A549 (cell line): ENCODE measurements at regions not wholly inside any gene's neighbourhood (a gene's known extent, or its start where the extent isn't known, plus 50 kb on each side); places are given as distances from the start of the nearest gene placed in this dataset.

Experiments used
- ATAC-seq, 2 experiments: fragments of 200-7000 bp in 1 of 2; fragments of >200 bp in 1 of 2; cut with Nextera tagmentation in 1 of 2; cut with Tn5 transposase in 1 of 2; 3 replicates each; pipeline versions ENCODE4 v1.8.0 to v1.9.1; 2018 to 2020; ENCODE audit warnings: mild to moderate bottlenecking in 1 of 2, moderate library complexity in 1 of 2
- CTCF ChIA-PET: fragments of 300-600 bp; sonication (Branson Sonifier 250); formaldehyde crosslinking; extraction: SDS; loops from one replicate; lab custom pipeline; 2021; ENCODE audit warnings: antibody characterized with exemption, inconsistent platforms; lab: Yijun Ruan, JAX
- POLR2A ChIA-PET: fragments of 350-600 bp; formaldehyde crosslinking; extraction: SDS; loops from one replicate; lab custom pipeline; 2021; ENCODE audit warnings: antibody characterized with exemption, inconsistent platforms; lab: Yijun Ruan, JAX
- DNase-seq, 2 experiments: peaks; one replicate each; pipeline versions ENCODE4 v3.0.0 to v3.0.0-alpha.2; 2011 to 2016; ENCODE audit warnings: low read depth in 1 of 2, low spot score in 1 of 2
- FAIRE-seq: peaks from 2 replicates; lab custom pipeline; 2011; peaks lifted over from hg19 to GRCh38; lab: Jason Lieb, UNC
- H3K27ac ChIP-seq, 2 experiments: fragments of >200 bp; sonication (Bioruptor Twin); formaldehyde crosslinking; 3 replicates each; pipeline ENCODE4 v1.5.1; 2016 to 2017
- H3K4me1 ChIP-seq: fragments of >200 bp; sonication (Bioruptor Twin); formaldehyde crosslinking; 3 replicates; pipeline ENCODE4 v1.6.1; 2016
- H3K4me2 ChIP-seq: fragments of >200 bp; sonication (Bioruptor Twin); formaldehyde crosslinking; 3 replicates; pipeline ENCODE4 v1.6.1; 2016
- H3K4me3 ChIP-seq: fragments of >200 bp; sonication (Bioruptor Twin); formaldehyde crosslinking; 3 replicates; pipeline ENCODE4 v1.5.1; 2016
- H3K9me3 ChIP-seq: fragments of >200 bp; sonication (Bioruptor Twin); formaldehyde crosslinking; 3 replicates; pipeline ENCODE4 v1.6.1; 2016
- CHD2 ChIP-seq: fragments of 150-350 bp; IDR thresholded peaks from 2 replicates; pipeline ENCODE4 v1.6.1; 2014; ENCODE audit warnings: low read length; ENCODE audit not compliant: partially characterized antibody
- CHD4 ChIP-seq: fragments of 200-600 bp; sonication (generic); IDR thresholded peaks from 2 replicates; pipeline ENCODE4 v1.6.1; 2016; ENCODE audit warnings: antibody characterized with exemption, mild to moderate bottlenecking, borderline replicate concordance
- CTCF ChIP-seq: fragments of >200 bp; sonication (Bioruptor Twin); formaldehyde crosslinking; IDR thresholded peaks from 3 replicates; pipeline ENCODE4 v1.5.1; 2016
- EHF ChIP-seq: fragments of 250-450 bp; sonication (Bioruptor Pico); IDR thresholded peaks from 2 replicates; pipeline ENCODE4 v1.5.0; 2020; ENCODE audit warnings: mild to moderate bottlenecking
- FOSL2 ChIP-seq, 2 experiments: fragments of 450-650 bp in 1 of 2; fragments of >200 bp in 1 of 2; sonication (Bioruptor Twin) in 1 of 2; formaldehyde crosslinking; IDR thresholded peaks; 2 replicates each; pipeline versions ENCODE4 v1.5.0 to v1.6.1; 2016 to 2020; ENCODE audit warnings: mild to moderate bottlenecking in 1 of 2, moderate library complexity in 1 of 2
- FOXS1 ChIP-seq: fragments of 250-450 bp; sonication (Bioruptor Pico); IDR thresholded peaks from 2 replicates; pipeline ENCODE4 v1.5.0; 2020; ENCODE audit warnings: mild to moderate bottlenecking, moderate library complexity
- GATA3 ChIP-seq: IDR thresholded peaks from 2 replicates; pipeline ENCODE4 v1.6.1; 2012; ENCODE audit warnings: borderline replicate concordance
- HDAC2 ChIP-seq: fragments of 200-600 bp; sonication (generic); IDR thresholded peaks from 2 replicates; pipeline ENCODE4 v1.6.1; 2016
- HES2 ChIP-seq: fragments of >200 bp; sonication (Bioruptor Twin); formaldehyde crosslinking; IDR thresholded peaks from 2 replicates; pipeline ENCODE4 v1.6.1; 2016
- JUNB ChIP-seq: fragments of >200 bp; sonication (Bioruptor Twin); formaldehyde crosslinking; IDR thresholded peaks from 2 replicates; pipeline ENCODE4 v1.6.1; 2016
- KDM5A ChIP-seq: fragments of 200-600 bp; sonication (generic); IDR thresholded peaks from 2 replicates; pipeline ENCODE4 v1.6.1; 2016; ENCODE audit warnings: antibody characterized with exemption, mild to moderate bottlenecking
- NFE2L2 ChIP-seq: fragments of 150-350 bp; conservative IDR thresholded peaks from 2 replicates; pipeline ENCODE4 v1.6.1; 2014; ENCODE audit warnings: low read length
- NPAS2 ChIP-seq: fragments of 250-450 bp; sonication (Bioruptor Pico); IDR thresholded peaks from 2 replicates; pipeline ENCODE4 v1.8.0; 2022; ENCODE audit warnings: mild to moderate bottlenecking, moderate library complexity, borderline replicate concordance
- PBX3 ChIP-seq: IDR thresholded peaks from 2 replicates; pipeline ENCODE4 v1.6.1; 2012
- RAD21 ChIP-seq, 2 experiments: fragments of >200 bp in 1 of 2; sonication (Bioruptor Twin) in 1 of 2; formaldehyde crosslinking in 1 of 2; IDR thresholded peaks in 1 of 2; conservative IDR thresholded peaks in 1 of 2; 2 replicates in 1 of 2; 3 replicates in 1 of 2; pipeline ENCODE4 v1.6.1; 2012 to 2018; ENCODE audit warnings: inconsistent platforms in 1 of 2
- SMC3 ChIP-seq: fragments of >200 bp; sonication (Bioruptor Twin); formaldehyde crosslinking; IDR thresholded peaks from 3 replicates; pipeline ENCODE4 v1.6.1; 2018; ENCODE audit warnings: inconsistent platforms
- SREBF2 ChIP-seq: fragments of 450-650 bp; IDR thresholded peaks from 2 replicates; pipeline ENCODE4 v1.6.1; 2014; ENCODE audit warnings: mild to moderate bottlenecking, moderate library complexity
- USF2 ChIP-seq: fragments of 450-650 bp; IDR thresholded peaks from 2 replicates; pipeline ENCODE4 v1.6.1; 2014; ENCODE audit warnings: antibody characterized with exemption
- ZC3H11A ChIP-seq: fragments of 450-650 bp; IDR thresholded peaks from 2 replicates; pipeline ENCODE4 v1.6.1; 2014; ENCODE audit warnings: antibody characterized with exemption, mild to moderate bottlenecking
- WGBS: methylation state at CpG from one replicate; pipeline ENCODE4 v1.1.6; 2017; ENCODE audit errors: missing lambda C conversion rate; 5-methylcytosine and 5-hydroxymethylcytosine counted together

GRCh38 chrX:9378980-9379696, 85.7 kb upstream of the TBL1X start:
- POLR2A ChIA-PET, result no interaction called here
- WGBS, result 62% methylated on average over 7 of the region's 7 CpGs
- peaks cover 25% of the 10 kb centered on the region for H3K4me1 ChIP-seq
- H3K9me3 ChIP-seq, result no peaks in the 10 kb centered on the region; the same call in 2 of the 3 replicates
- H3K27ac ChIP-seq, result peak overlapping the region; percentile 36 to 77; a peak in 5 of 6 replicates
- CTCF ChIA-PET, result interaction anchor here (0.6 kb wide), 1 partner anchor 27 kb away, joined by 3 read pairs; no protein-coding TSS in a partner anchor
- ATAC-seq (peak in 1 of 2 experiments; percentile 32; a peak in 2 of 6 replicates), DNase-seq (peak in 1 of 2 experiments; percentile 7), FAIRE-seq (no peak)
- peak overlapping the region; percentile 75 for H3K4me2 ChIP-seq
- TF ChIP-seq RAD21 (conservative IDR thresholded peaks at IDR 0.05 in 1 of 2, IDR thresholded peaks at IDR 0.05 in 1 of 2) (no peak), CHD4 (no peak), PBX3 (no peak), HES2 (no peak), HDAC2 (no peak), EHF (CRISPR knock-in tag) (no peak), FOXS1 (CRISPR knock-in tag) (no peak), NPAS2 (CRISPR knock-in tag) (no peak), ZC3H11A (no peak), USF2 (no peak)
- no peak overlapping the region for H3K4me3 ChIP-seq

GRCh38 chrX:9379697-9380551, 84.9 kb upstream of the TBL1X start:
- peak overlapping the region; percentile 75 for H3K4me2 ChIP-seq
- CTCF ChIA-PET, result interaction anchor here (0.9 kb wide), 1 partner anchor 10 kb away, joined by 3 read pairs; no protein-coding TSS in a partner anchor

GRCh38 chrX:9383655-9384054, 81.2 kb upstream of the TBL1X start:
- no peak for DNase-seq
- FAIRE-seq, result no peak
- Histone ChIP-seq H3K4me2 (no peak overlapping the region), H3K4me1 (peaks cover 19% of the 10 kb centered on the region), H3K27ac (no peak overlapping the region), H3K4me3 (no peak overlapping the region), H3K9me3 (no peaks in the 10 kb centered on the region)
- no peak for ATAC-seq
- ChIA-PET POLR2A (no interaction called here), CTCF (no interaction called here)
- no peak for TF ChIP-seq SMC3
- no peak for TF ChIP-seq USF2
- TF ChIP-seq NFE2L2, result no peak
- TF ChIP-seq KDM5A, result no peak
- no peak for TF ChIP-seq CHD4
- no peak for TF ChIP-seq SREBF2
- no peak for TF ChIP-seq CTCF

More at GRCh38 chrX:9379697-9380551, 84.9 kb upstream of the TBL1X start:
- POLR2A ChIA-PET, result no interaction called here
- Histone ChIP-seq H3K9me3 (no peaks in the 10 kb centered on the region; the same call in 2 of the 3 replicates), H3K27ac (peak overlapping the region; percentile 69 to 84), H3K4me1 (peaks cover 19% of the 10 kb centered on the region), H3K4me3 (no peak overlapping the region)
- WGBS, result 18% methylated on average over 9 of the region's 10 CpGs
- TF ChIP-seq CHD2 (no peak), FOSL2 (IDR thresholded peaks at IDR 0.05) (peak; percentile 68; the same call in 1 of the 2 replicates), FOSL2 (CRISPR knock-in tag; IDR thresholded peaks at IDR 0.05) (peak; percentile 74), SMC3 (0 out of 3 replicates have a peak, but pooled peaks have one; percentile 13), GATA3 (peak; percentile 30; the same call in 1 of the 2 replicates), JUNB (peak; percentile 64)
- FAIRE-seq, result peak; percentile 80
- ATAC-seq, result peak; percentile 92 to 95
- peak; percentile 72 to 75 for DNase-seq
